Gastroesophageal sphincter (tissue), 3 donors: ENCODE measurements at regions not wholly inside any gene's neighbourhood (a gene's known extent, or its start where the extent isn't known, plus 50 kb on each side); places are given as distances from the start of the nearest gene placed in this dataset.

Experiments used
- EP300 ChIP-seq: sonication (generic); formaldehyde crosslinking; IDR thresholded peaks from one replicate; pipeline ENCODE4 v1.6.1; 2017; ENCODE audit warnings: antibody characterized with exemption, mild to moderate bottlenecking
- POLR2A ChIP-seq, 2 donors: fragments of 450-650 bp; IDR thresholded peaks; one replicate each; pipeline ENCODE4 v1.6.1; 2017; ENCODE audit warnings: antibody characterized with exemption in 2 of 2, mild to moderate bottlenecking in 2 of 2, moderate library complexity in 1 of 2
- POLR2AphosphoS5 ChIP-seq: sonication (generic); formaldehyde crosslinking; IDR thresholded peaks from one replicate; pipeline ENCODE4 v1.6.1; 2017; ENCODE audit warnings: antibody characterized with exemption
- TF ChIP-seq, protein P1 (sequence below), 4 experiments: fragments of 200-600 bp in 2 of 4; fragments of 450-650 bp in 2 of 4; sonication (generic) in 1 of 4; IDR thresholded peaks; one replicate each; pipeline ENCODE4 v1.5.1; 2017 to 2019; ENCODE audit warnings: antibody characterized with exemption in 4 of 4, mild to moderate bottlenecking in 2 of 4, moderate library complexity in 2 of 4

DNA sequence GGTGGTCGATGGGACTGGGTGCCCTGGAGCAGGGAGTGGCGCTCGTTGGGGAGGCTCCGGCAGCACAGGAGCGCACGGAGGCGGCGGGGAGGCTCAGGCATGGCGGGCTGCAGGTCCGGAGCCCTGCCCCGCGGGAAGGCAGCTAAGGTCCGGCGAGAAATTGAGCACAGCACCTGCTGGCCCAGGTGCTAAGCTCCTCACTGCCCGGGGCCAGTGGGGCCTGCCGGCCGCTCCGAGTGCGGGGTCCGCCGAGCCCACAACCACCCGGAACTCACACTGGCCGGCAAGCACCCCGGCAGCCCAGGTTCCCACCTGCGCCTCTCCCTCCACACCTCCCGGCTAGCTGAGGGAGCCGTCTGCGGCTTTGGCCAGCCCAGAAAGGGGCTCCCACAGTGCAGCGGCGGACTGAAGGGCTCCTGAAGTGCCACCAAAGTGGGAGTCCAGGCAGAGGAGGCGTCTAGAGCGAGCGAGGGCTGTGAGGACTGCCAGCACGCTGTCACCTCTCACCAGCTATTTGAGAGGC is 88.8 kb upstream of the EEF2KMT start:
- TF ChIP-seq, protein P1, sequence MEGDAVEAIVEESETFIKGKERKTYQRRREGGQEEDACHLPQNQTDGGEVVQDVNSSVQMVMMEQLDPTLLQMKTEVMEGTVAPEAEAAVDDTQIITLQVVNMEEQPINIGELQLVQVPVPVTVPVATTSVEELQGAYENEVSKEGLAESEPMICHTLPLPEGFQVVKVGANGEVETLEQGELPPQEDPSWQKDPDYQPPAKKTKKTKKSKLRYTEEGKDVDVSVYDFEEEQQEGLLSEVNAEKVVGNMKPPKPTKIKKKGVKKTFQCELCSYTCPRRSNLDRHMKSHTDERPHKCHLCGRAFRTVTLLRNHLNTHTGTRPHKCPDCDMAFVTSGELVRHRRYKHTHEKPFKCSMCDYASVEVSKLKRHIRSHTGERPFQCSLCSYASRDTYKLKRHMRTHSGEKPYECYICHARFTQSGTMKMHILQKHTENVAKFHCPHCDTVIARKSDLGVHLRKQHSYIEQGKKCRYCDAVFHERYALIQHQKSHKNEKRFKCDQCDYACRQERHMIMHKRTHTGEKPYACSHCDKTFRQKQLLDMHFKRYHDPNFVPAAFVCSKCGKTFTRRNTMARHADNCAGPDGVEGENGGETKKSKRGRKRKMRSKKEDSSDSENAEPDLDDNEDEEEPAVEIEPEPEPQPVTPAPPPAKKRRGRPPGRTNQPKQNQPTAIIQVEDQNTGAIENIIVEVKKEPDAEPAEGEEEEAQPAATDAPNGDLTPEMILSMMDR (IDR thresholded peaks at IDR 0.05), result no peak
- no peak for TF ChIP-seq POLR2A (IDR thresholded peaks at IDR 0.05)
- TF ChIP-seq EP300, result no peak
- no peak for TF ChIP-seq POLR2AphosphoS5
